ENCODE measurements at regions not wholly inside any gene's neighbourhood (a gene's known extent, or its start where the extent isn't known, plus 50 kb on each side); places are given as distances from the start of the nearest gene placed in this dataset.

- no peak for DNase-seq (ENCODE audit: low read depth)
- no peak for TF ChIP-seq POLR2A (IDR thresholded peaks at IDR 0.05; ENCODE audit: extremely low read depth, insufficient read length)
- TF ChIP-seq MYC (IDR thresholded peaks at IDR 0.05; ENCODE audit: low read depth, low read length) = no peak
- TF ChIP-seq MAX (IDR thresholded peaks at IDR 0.05; ENCODE audit: low read depth, low read length) = no peak
- H3K4me3 ChIP-seq (ENCODE audit: low read depth, low read length) = no peak overlapping the region
Observed at GRCh38 chr15:55110446-55110845, 86.3 kb downstream of the RSL24D1 start.

- H3K4me3 ChIP-seq (ENCODE audit: low read depth, low read length) = no peak overlapping the region
- TF ChIP-seq MYC (IDR thresholded peaks at IDR 0.05; ENCODE audit: low read depth, low read length) (no peak), MAX (IDR thresholded peaks at IDR 0.05; ENCODE audit: low read depth, low read length) (no peak), POLR2A (IDR thresholded peaks at IDR 0.05; ENCODE audit: extremely low read depth, insufficient read length) (no peak), CTCF (IDR thresholded peaks at IDR 0.05; ENCODE audit: low read depth, low read length) (peak; percentile 82)
- DNase-seq (ENCODE audit: low read depth) = peak; percentile 71
Observed at GRCh38 chr15:55108858-55109518, 87.8 kb downstream of the RSL24D1 start.

- no peak overlapping the region for H3K4me3 ChIP-seq (ENCODE audit: low read depth, low read length)
- DNase-seq (ENCODE audit: low read depth) = no peak
- TF ChIP-seq POLR2A (IDR thresholded peaks at IDR 0.05; ENCODE audit: extremely low read depth, insufficient read length) = no peak
- TF ChIP-seq MYC (IDR thresholded peaks at IDR 0.05; ENCODE audit: low read depth, low read length) = no peak
- no peak for TF ChIP-seq MAX (IDR thresholded peaks at IDR 0.05; ENCODE audit: low read depth, low read length)
- TF ChIP-seq CTCF (IDR thresholded peaks at IDR 0.05; ENCODE audit: low read depth, low read length) = no peak
Observed at GRCh38 chr15:55108448-55108847, 88.3 kb downstream of the RSL24D1 start.

GRCh38 chr15:55106155-55106554 is 90.6 kb downstream of the RSL24D1 start:
- peak; percentile 36 for DNase-seq (ENCODE audit: low read depth)
- TF ChIP-seq POLR2A (IDR thresholded peaks at IDR 0.05; ENCODE audit: extremely low read depth, insufficient read length) = no peak
- no peak for TF ChIP-seq CTCF (IDR thresholded peaks at IDR 0.05; ENCODE audit: low read depth, low read length)
- no peak for TF ChIP-seq MYC (IDR thresholded peaks at IDR 0.05; ENCODE audit: low read depth, low read length)
- no peak for TF ChIP-seq MAX (IDR thresholded peaks at IDR 0.05; ENCODE audit: low read depth, low read length)
- H3K4me3 ChIP-seq (ENCODE audit: low read depth, low read length) = no peak overlapping the region

GRCh38 chr15:55094136-55094535 is 102.6 kb downstream of the RSL24D1 start:
- TF ChIP-seq MAX (IDR thresholded peaks at IDR 0.05; ENCODE audit: low read depth, low read length) (no peak), MYC (IDR thresholded peaks at IDR 0.05; ENCODE audit: low read depth, low read length) (no peak), CTCF (IDR thresholded peaks at IDR 0.05; ENCODE audit: low read depth, low read length) (no peak), POLR2A (IDR thresholded peaks at IDR 0.05; ENCODE audit: extremely low read depth, insufficient read length) (no peak)
- no peak for DNase-seq (ENCODE audit: low read depth)
- H3K4me3 ChIP-seq (ENCODE audit: low read depth, low read length) = no peak overlapping the region

GRCh38 chr15:55088207-55088606 is 108.5 kb downstream of the RSL24D1 start:
- no peak for TF ChIP-seq MYC (IDR thresholded peaks at IDR 0.05; ENCODE audit: low read depth, low read length)
- TF ChIP-seq MAX (IDR thresholded peaks at IDR 0.05; ENCODE audit: low read depth, low read length) = no peak
- no peak for TF ChIP-seq POLR2A (IDR thresholded peaks at IDR 0.05; ENCODE audit: extremely low read depth, insufficient read length)
- TF ChIP-seq CTCF (IDR thresholded peaks at IDR 0.05; ENCODE audit: low read depth, low read length) = no peak
- DNase-seq (ENCODE audit: low read depth) = no peak
- H3K4me3 ChIP-seq (ENCODE audit: low read depth, low read length) = no peak overlapping the region

Data from NB4 (cell line).